K562 (cell line): ENCODE measurements at regions not wholly inside any gene's neighbourhood (a gene's known extent, or its start where the extent isn't known, plus 50 kb on each side); places are given as distances from the start of the nearest gene placed in this dataset.
A peak's percentile ranks its signal among the peaks of the same experiment; 100 is the strongest.

ENCODE experiments used
- ATAC-seq: fragments of 200-7000 bp; cut with Tn5 transposase; 3 replicates; pipeline ENCODE4 v1.9.1; 2020; ENCODE audit warnings: moderate library complexity
- BruUV-seq: library from RNA; stranded (reverse); fragments of 400-500 nt; replicated peaks from 2 replicates; lab custom pipeline; 2021; lab: Mats Ljungman, UMichigan
- CTCF ChIA-PET: fragments of 300-600 bp; formaldehyde crosslinking; extraction: SDS; loops from one replicate; lab custom pipeline; 2021; ENCODE audit warnings: low intra/inter-chr PET ratio; lab: Yijun Ruan, JAX
- POLR2A ChIA-PET: fragments of 300-600, 350-650 bp; sonication (Branson Sonifier 250); formaldehyde crosslinking; extraction: SDS; loops from one replicate; lab custom pipeline; 2021; ENCODE audit warnings: antibody characterized with exemption, inconsistent platforms; lab: Yijun Ruan, JAX
- DNase-seq, 4 experiments: peaks; one replicate each; pipeline versions ENCODE4 v3.0.0 to v3.0.0-alpha.2; 2011 to 2018; ENCODE audit warnings: low spot score in 3 of 4, mixed read lengths in 3 of 4; ENCODE audit errors: extremely low read depth in 1 of 4
- FAIRE-seq: peaks from 2 replicates; lab custom pipeline; 2011; peaks lifted over from hg19 to GRCh38; lab: Jason Lieb, UNC
- H2AFZ ChIP-seq: 2 replicates; pipeline ENCODE4 v1.6.0; 2011; ENCODE audit warnings: low read depth, low read length, control low read depth, inconsistent platforms
- H3K27ac ChIP-seq: fragments of 200-600 bp; 3 replicates; pipeline ENCODE4 v1.8.0; 2011; ENCODE audit warnings: low read depth, mild to moderate bottlenecking, control low read depth, inconsistent platforms, low read length, moderate library complexity, mixed read lengths; ENCODE audit errors: extremely low read depth
- H3K27me3 ChIP-seq, 2 experiments: fragments of 300-600 bp in 1 of 2; 2 replicates in 1 of 2; 3 replicates in 1 of 2; pipeline versions ENCODE4 v1.6.0 to v1.8.0; 2011; ENCODE audit warnings: inconsistent platforms in 2 of 2, low read length in 2 of 2, mild to moderate bottlenecking in 1 of 2, mixed read lengths in 1 of 2, moderate library complexity in 1 of 2; ENCODE audit not compliant: control insufficient read depth in 2 of 2, insufficient read depth in 2 of 2
- H3K36me3 ChIP-seq: fragments of 300-600 bp; 3 replicates; pipeline ENCODE4 v1.8.0; 2011; ENCODE audit warnings: mild to moderate bottlenecking, low read length, inconsistent platforms; ENCODE audit not compliant: control insufficient read depth, insufficient read depth
- H3K4me1 ChIP-seq, 2 experiments: fragments of 200-600 bp in 1 of 2; replicated peaks in 1 of 2; 2 replicates in 1 of 2; 3 replicates in 1 of 2; pipeline versions ENCODE4 v1.5.1 to v1.8.0; 2011; ENCODE audit warnings: inconsistent platforms in 2 of 2, low read length in 2 of 2, mild to moderate bottlenecking in 1 of 2, mixed read lengths in 1 of 2, moderate library complexity in 1 of 2; ENCODE audit not compliant: control insufficient read depth in 2 of 2, insufficient read depth in 2 of 2
- H3K4me2 ChIP-seq: 2 replicates; pipeline ENCODE4 v1.6.1; 2011; ENCODE audit warnings: low read length, control low read depth, inconsistent platforms, mixed read lengths; ENCODE audit not compliant: insufficient read depth
- H3K4me3 ChIP-seq: fragments of 200-600 bp; sonication (generic), shearing (Covaris generic); 2 replicates; pipeline ENCODE4 v1.5.1; 2016; ENCODE audit warnings: control low read depth, inconsistent platforms
- H3K79me2 ChIP-seq: fragments of 200-600 bp; 3 replicates; pipeline ENCODE4 v1.8.0; 2011; ENCODE audit warnings: low read length, inconsistent platforms; ENCODE audit not compliant: control insufficient read depth, insufficient read depth
- H3K9ac ChIP-seq, 2 experiments: 2 replicates each; pipeline versions ENCODE4 v1.6.0 to v1.6.1; 2011; ENCODE audit warnings: low read depth in 2 of 2, low read length in 2 of 2, control low read depth in 1 of 2, inconsistent platforms in 1 of 2, mild to moderate bottlenecking in 1 of 2, mixed read lengths in 1 of 2; ENCODE audit not compliant: insufficient read depth in 1 of 2
- H3K9me1 ChIP-seq: one replicate; pipeline ENCODE4 v1.6.0; 2011; ENCODE audit warnings: inconsistent platforms, mild to moderate bottlenecking, low read length, moderate library complexity; ENCODE audit not compliant: control insufficient read depth, insufficient read depth
- H3K9me3 ChIP-seq: replicated peaks from 2 replicates; pipeline ENCODE4 v1.5.1; 2011; ENCODE audit warnings: low read depth, low read length, inconsistent platforms; ENCODE audit not compliant: control insufficient read depth, insufficient read depth
- H4K20me1 ChIP-seq: replicated peaks from 2 replicates; pipeline ENCODE4 v1.6.1; 2011; ENCODE audit warnings: low read length, inconsistent platforms, mixed read lengths; ENCODE audit not compliant: control insufficient read depth, insufficient read depth
- E2F5 ChIP-seq: sonication (generic); formaldehyde crosslinking; IDR thresholded peaks from 2 replicates; pipeline ENCODE4 v1.8.0; 2022; ENCODE audit warnings: mild to moderate bottlenecking, missing genetic modification reagents
- FOXJ2 ChIP-seq: fragments of 200-800 bp; sonication (Bioruptor generic); IDR thresholded peaks from 2 replicates; pipeline ENCODE4 v1.6.1; 2016; ENCODE audit warnings: missing genetic modification characterization, missing compliant biosample characterization
- HDAC8 ChIP-seq: fragments of 450-650 bp; IDR thresholded peaks from 2 replicates; pipeline ENCODE4 v1.6.1; 2016; ENCODE audit warnings: mild to moderate bottlenecking, missing genetic modification characterization, moderate library complexity, missing compliant biosample characterization
- KLF10 ChIP-seq: fragments of 250-450 bp; sonication (Bioruptor Pico); IDR thresholded peaks from 2 replicates; pipeline ENCODE4 v1.6.1; 2021; ENCODE audit warnings: matching md5 sums
- L3MBTL2 ChIP-seq: fragments of 450-650 bp; IDR thresholded peaks from 2 replicates; pipeline ENCODE4 v1.6.1; 2016; ENCODE audit warnings: mild to moderate bottlenecking, moderate library complexity
- MITF ChIP-seq: IDR thresholded peaks from 2 replicates; pipeline ENCODE4 v1.6.1; 2014; ENCODE audit warnings: antibody characterized with exemption
- NFE2 ChIP-seq: IDR thresholded peaks from 2 replicates; pipeline ENCODE4 v1.6.1; 2014; ENCODE audit warnings: antibody characterized with exemption, low read depth
- RBM25 ChIP-seq: fragments of 200-400 bp; formaldehyde crosslinking; IDR thresholded peaks from 2 replicates; pipeline ENCODE4 v1.6.1; 2018; ENCODE audit warnings: low read length, low read depth, moderate library complexity; ENCODE audit not compliant: severe bottlenecking
- ZNF134 ChIP-seq: fragments of 250-450 bp; sonication (Bioruptor Pico); conservative IDR thresholded peaks from 2 replicates; pipeline ENCODE4 v1.4.0; 2020
- ZNF609 ChIP-seq: sonication (generic); formaldehyde crosslinking; IDR thresholded peaks from 2 replicates; pipeline ENCODE4 v1.8.1; 2023; ENCODE audit warnings: missing genetic modification reagents, mild to moderate bottlenecking, borderline replicate concordance
- WGBS: fragments of 100-300 bp; shearing (Covaris generic); methylation state at CpG from one replicate; pipeline ENCODE4 v1.1.6; 2016; ENCODE audit warnings: low coverage, mixed read lengths; ENCODE audit not compliant: insufficient coverage; ENCODE audit errors: missing lambda C conversion rate; 5-methylcytosine and 5-hydroxymethylcytosine counted together
- in situ Hi-C: fragments of 300-500 bp; cut with MboI; formaldehyde crosslinking; loops from 4 replicates; pipeline ENCODE4 v1.15.0; 2018; ENCODE audit warnings: inconsistent platforms, mixed read lengths
- intact Hi-C: fragments of 100-400 bp; cut with micrococcal nuclease; formaldehyde crosslinking; loops from 2 replicates; pipeline ENCODE4 v1.14.2; 2022

- no peaks in the 10 kb centered on the region for H3K4me1 ChIP-seq
- 0% methylated on average over 1 of the region's 1 CpG for WGBS
- no peak overlapping the region for H3K4me3 ChIP-seq
- DNase-seq: no peak
- no peak overlapping the region for H3K27ac ChIP-seq
- FAIRE-seq: no peak
- TF ChIP-seq ZNF134 (CRISPR knock-in tag) (peak; percentile 91), FOXJ2 (tag) (no peak)
- H3K9me1 ChIP-seq: no peaks in the 10 kb centered on the region
- in situ Hi-C loops (no loop called here), intact Hi-C loops (no loop called here)
- no peak overlapping the region for H2AFZ ChIP-seq
- no peaks in the 10 kb centered on the region for H3K79me2 ChIP-seq
- ChIA-PET POLR2A (interaction anchor here (0.6 kb wide), 1 partner anchor 779 kb away, joined by 3 read pairs; no protein-coding TSS in a partner anchor), CTCF (no interaction called here)
- H3K9me3 ChIP-seq: no peaks in the 10 kb centered on the region
- H3K4me2 ChIP-seq: no peak overlapping the region
- no peak overlapping the region for H3K9ac ChIP-seq
- peaks cover 0 to 8% of the 10 kb centered on the region in 2 experiments; a peak in 1 of 5 replicates for H3K27me3 ChIP-seq
- no peak for ATAC-seq
- no peaks in the 10 kb centered on the region for H3K36me3 ChIP-seq
- H4K20me1 ChIP-seq: no peaks in the 10 kb centered on the region; the same call in 1 of the 2 replicates
- no TSS peak for BruUV-seq
These were observed 125.6 kb upstream of the CSF3R start for GRCh38 chr1:36608272-36608671.

- no peak overlapping the region for H3K4me3 ChIP-seq
- DNase-seq: no peak
- no peaks in the 10 kb centered on the region for H3K9me3 ChIP-seq
- H3K27ac ChIP-seq: no peak overlapping the region
- FAIRE-seq: no peak
- H2AFZ ChIP-seq: no peak overlapping the region
- no peaks in the 10 kb centered on the region; the same call in 1 of the 2 replicates for H4K20me1 ChIP-seq
- no peak overlapping the region for H3K4me2 ChIP-seq
- ChIA-PET POLR2A (interaction anchor here (0.9 kb wide), 1 partner anchor 8 kb away, joined by 3 read pairs; no protein-coding TSS in a partner anchor), CTCF (no interaction called here)
- peaks cover 0 to 5% of the 10 kb centered on the region in 2 experiments; a peak in 1 of 5 replicates for H3K27me3 ChIP-seq
- in situ Hi-C loops: no loop called here
- intact Hi-C loops: no loop called here
- no peaks in the 10 kb centered on the region for H3K79me2 ChIP-seq
- H3K9ac ChIP-seq: no peak overlapping the region
- no peaks in the 10 kb centered on the region for H3K4me1 ChIP-seq
- BruUV-seq: no TSS peak
- no peaks in the 10 kb centered on the region for H3K9me1 ChIP-seq
- no peak for ATAC-seq
- H3K36me3 ChIP-seq: no peaks in the 10 kb centered on the region
- TF ChIP-seq E2F5 (no peak), HDAC8 (tag) (no peak), RBM25 (peak; percentile 23), ZNF609 (no peak), NFE2 (no peak), KLF10 (CRISPR knock-in tag) (no peak), MITF (no peak), L3MBTL2 (no peak)
These were observed 124.5 kb upstream of the CSF3R start for GRCh38 chr1:36607263-36607651.
